Peyer's patch (tissue), 4 donors: ENCODE measurements at regions not wholly inside any gene's neighbourhood (a gene's known extent, or its start where the extent isn't known, plus 50 kb on each side); places are given as distances from the start of the nearest gene placed in this dataset.

Source experiments
- POLR2A ChIP-seq, 2 donors: fragments of 450-650 bp; IDR thresholded peaks; one replicate each; pipeline ENCODE4 v1.5.1; 2017; ENCODE audit warnings: antibody characterized with exemption in 2 of 2, mild to moderate bottlenecking in 2 of 2, moderate library complexity in 2 of 2
- TF ChIP-seq, protein P1 (sequence below), 6 experiments: fragments of 450-650 bp in 4 of 6; fragments of 200-600 bp in 2 of 6; sonication (generic) in 1 of 6; IDR thresholded peaks; one replicate each; pipeline ENCODE4 v1.5.1; 2017 to 2019; ENCODE audit warnings: antibody characterized with exemption in 6 of 6, mild to moderate bottlenecking in 3 of 6, moderate library complexity in 1 of 6

- TF ChIP-seq, protein P1, sequence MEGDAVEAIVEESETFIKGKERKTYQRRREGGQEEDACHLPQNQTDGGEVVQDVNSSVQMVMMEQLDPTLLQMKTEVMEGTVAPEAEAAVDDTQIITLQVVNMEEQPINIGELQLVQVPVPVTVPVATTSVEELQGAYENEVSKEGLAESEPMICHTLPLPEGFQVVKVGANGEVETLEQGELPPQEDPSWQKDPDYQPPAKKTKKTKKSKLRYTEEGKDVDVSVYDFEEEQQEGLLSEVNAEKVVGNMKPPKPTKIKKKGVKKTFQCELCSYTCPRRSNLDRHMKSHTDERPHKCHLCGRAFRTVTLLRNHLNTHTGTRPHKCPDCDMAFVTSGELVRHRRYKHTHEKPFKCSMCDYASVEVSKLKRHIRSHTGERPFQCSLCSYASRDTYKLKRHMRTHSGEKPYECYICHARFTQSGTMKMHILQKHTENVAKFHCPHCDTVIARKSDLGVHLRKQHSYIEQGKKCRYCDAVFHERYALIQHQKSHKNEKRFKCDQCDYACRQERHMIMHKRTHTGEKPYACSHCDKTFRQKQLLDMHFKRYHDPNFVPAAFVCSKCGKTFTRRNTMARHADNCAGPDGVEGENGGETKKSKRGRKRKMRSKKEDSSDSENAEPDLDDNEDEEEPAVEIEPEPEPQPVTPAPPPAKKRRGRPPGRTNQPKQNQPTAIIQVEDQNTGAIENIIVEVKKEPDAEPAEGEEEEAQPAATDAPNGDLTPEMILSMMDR (IDR thresholded peaks at IDR 0.05): no peak
- TF ChIP-seq POLR2A (IDR thresholded peaks at IDR 0.05): no peak
These were observed 2513.2 kb downstream of the PCDH9 start for GRCh38 chr13:64716936-64717335.
